ENCODE measurements at regions not wholly inside any gene's neighbourhood (a gene's known extent, or its start where the extent isn't known, plus 50 kb on each side); places are given as distances from the start of the nearest gene placed in this dataset.

DNA sequence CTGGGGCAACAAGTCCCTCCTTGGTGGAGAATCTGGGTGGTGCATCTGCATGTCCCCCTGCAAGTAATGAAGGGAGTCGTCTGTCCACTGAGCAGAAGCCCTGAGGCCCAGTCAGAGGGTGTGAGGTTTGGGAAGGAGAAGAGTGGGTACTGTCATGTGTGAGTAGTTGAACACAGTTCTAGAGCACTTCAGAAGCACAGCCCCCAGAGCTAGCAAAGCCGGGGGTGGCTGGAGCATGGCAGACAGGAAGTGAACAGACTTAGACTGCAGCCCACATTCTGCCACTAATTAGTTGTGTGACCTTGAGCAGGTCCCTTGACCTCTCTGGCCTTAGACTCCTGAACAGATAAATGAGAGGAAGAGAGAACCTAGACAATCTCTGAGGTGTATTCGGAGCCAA lies 207.6 kb downstream of the UACA start:
- no peak for DNase-seq

DNA sequence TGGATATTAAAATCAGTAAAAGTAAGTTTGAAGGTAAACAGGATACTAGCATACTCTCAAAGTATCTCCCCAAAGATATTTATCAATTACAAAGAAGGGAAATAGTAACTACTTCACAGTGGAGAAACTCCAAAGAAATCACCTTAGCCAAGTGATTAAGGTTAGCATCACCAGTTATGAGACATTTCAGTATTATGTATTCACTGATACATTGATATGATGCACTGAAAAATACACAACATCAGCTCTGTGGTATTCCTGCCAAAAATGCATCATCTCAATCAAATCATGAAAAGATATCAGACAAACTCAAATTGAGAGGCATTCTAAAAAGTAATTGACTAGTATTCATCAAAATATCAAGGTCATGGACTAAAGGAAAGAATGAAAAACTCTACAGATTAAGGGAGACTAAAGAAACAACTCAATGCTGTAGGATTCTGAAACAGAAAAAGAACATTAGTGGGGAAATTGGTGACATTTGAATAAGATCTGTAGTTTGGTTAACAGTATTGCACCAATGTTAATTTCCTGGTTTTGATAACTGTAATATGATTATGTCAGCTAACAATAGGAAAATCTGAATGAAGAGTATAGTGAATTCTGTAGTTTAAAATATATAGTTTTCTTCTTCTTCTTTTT lies 215.4 kb downstream of the UACA start:
- DNase-seq: no peak

DNA sequence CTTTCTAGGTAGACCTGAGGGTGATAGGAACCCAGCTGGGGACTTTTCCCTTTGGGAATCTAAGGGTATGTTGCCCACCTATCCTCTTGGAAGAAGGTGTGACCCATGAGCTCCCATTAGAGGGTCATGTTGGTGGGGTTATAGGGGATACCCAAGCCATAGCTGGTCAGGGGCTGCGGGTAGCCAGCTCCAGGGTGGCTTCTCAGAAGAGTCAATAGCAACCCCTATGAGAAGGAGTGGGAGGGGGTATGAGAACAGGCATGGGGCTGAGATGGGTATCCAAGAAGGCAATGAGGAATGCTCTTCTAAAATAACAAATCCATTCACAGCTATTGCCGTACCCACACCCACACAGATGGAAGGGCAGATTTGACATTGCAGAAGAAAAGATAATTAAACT lies 217.8 kb downstream of the UACA start:
- no peak for DNase-seq

DNA sequence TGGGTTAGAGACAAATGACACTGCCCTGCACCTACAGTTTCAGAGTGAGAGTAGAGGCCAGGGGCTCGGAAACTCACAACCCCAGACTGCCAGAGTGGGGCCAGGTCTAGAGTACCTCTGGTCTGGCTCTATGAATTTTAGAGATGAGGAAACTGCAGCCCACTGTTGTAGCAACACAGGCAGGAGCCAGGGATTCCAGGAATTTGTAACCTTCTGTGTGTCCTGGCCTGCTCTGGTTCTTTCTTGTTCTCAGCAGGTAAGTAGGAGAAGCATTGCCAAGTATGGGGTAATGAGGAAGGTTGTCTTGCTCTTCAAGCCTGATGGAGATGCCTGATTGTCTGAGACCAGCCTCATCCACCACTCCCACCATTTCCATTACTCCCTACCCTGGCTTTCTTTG lies 221.8 kb downstream of the UACA start:
- DNase-seq: no peak

DNA sequence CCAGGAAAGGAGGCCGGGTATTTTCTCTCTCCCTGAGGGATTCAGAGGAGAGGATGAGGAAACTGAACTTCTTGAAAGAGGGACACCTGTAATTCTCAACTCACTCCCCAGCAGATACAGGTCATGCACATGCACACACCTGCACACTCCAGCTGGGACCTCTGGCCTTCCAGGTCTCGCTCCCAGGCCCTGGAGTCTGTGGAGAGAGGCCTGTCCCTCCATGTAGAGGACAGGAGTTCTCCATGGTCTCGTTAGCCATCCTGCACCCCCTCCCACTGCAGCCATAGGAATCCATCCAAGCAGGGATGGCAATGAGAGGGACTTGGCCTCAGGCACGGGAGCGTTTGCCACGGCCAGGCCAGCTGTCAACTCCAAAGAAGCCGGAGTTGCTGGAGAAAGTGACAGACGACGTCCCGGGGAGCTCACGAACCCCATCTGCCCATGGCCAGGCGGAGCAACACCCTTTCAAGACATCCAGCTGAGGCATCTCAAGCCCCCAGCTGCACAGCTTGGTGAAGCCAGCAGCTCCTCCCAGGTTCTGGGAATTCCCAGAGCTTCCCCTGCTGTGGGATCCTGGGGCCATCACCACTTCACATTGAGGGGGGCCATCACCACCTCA lies 223.3 kb downstream of the UACA start:
- no peak for DNase-seq

DNA sequence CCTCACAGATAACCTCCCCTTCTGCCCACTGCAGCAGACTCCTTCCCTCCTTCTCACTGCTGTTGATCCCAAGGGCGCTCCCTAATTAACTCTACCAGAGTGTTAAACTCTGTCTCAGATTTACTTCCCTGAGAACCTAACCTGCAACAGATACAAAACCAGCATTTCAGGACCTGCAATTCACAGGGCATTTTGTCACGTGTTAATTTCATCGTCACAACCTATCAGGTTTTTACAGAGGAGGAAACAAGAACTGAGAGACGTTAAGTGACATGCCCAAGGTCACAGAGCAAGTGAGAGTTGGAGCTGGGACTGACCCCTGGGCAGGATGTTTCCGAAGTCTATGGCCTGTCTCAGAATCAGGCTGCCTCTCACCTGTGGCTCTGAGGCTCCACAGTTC lies 223.9 kb downstream of the UACA start:
- DNase-seq: no peak

DNA sequence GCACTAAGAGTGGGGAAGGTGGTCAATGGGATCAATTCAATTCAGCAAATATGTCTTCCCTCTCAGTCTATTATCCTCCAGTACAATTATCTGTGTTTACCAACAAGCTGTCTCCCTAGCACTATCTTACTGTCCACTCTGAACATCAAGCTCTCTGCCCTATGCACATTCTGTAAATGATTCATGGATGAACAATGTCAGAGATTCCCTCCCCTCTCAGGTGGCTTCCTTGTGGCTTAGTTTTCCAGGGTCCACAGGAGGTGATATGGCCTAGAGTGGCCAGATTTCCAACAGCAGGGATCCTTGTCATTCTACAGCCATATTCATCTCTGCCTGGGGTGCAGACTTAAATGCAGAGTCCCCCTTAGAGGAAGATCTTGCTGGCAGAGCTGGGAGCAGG lies 225.1 kb downstream of the UACA start:
- no peak for DNase-seq

DNA sequence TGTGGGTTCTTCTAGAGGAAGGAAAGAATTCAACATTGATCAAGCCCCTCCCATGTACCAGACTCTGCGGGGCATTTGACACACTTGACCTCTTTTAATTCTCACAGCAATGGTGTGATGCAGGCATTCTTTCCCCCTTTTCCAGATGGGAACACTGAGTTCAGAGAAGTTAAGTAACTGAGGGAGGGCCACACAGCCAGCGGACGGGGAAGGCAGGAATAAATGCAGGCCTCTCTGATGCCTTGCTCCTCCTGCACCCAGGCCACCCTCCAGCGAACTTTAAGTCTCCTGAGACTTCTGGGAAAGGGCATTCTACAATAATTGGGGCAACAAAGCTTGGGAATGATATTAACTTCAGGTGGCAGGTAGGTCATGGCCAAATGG lies 227.4 kb downstream of the UACA start:
- no peak for DNase-seq

DNA sequence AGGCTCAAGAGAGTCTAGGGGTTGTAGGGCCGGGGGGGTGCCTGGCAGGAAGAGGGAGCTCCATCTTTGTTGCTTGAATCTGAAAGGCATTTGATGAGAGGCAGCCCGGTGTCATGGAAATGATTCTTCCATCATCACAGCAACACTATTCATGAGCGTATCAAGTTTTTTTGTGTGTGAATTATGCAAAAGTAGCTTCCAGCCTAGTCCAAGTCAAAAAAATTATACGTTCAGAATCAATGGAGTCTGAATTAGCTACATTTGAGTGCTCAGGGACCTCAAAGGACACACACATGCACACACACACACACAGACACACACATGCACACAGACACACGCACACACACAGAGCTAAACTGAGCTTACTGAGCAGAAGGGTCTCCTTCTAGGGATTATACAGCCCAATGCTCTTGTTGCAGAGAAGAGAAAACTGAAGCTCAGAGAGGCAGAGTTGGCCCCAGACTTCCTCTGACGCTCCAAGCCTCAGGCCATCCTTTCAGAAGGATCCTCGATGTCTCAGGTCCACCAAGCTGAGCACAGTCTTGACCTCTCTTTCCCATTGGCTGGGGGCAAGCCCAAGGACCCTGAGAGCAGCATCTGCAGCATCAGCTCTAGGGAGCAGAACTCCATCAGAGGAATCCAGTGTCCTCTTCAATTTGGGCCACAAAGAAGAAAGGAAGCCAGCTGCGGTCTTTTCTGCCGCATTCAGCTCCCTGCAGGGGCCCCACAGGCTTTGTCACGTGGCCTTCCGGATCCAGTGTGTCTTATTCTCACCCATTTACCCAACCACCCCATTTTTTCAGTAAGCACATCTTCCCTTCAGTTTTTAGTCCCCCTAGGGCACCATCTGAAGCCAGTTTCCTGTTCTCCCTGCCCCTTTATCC lies 228.0 kb downstream of the UACA start:
- no peak for DNase-seq

DNA sequence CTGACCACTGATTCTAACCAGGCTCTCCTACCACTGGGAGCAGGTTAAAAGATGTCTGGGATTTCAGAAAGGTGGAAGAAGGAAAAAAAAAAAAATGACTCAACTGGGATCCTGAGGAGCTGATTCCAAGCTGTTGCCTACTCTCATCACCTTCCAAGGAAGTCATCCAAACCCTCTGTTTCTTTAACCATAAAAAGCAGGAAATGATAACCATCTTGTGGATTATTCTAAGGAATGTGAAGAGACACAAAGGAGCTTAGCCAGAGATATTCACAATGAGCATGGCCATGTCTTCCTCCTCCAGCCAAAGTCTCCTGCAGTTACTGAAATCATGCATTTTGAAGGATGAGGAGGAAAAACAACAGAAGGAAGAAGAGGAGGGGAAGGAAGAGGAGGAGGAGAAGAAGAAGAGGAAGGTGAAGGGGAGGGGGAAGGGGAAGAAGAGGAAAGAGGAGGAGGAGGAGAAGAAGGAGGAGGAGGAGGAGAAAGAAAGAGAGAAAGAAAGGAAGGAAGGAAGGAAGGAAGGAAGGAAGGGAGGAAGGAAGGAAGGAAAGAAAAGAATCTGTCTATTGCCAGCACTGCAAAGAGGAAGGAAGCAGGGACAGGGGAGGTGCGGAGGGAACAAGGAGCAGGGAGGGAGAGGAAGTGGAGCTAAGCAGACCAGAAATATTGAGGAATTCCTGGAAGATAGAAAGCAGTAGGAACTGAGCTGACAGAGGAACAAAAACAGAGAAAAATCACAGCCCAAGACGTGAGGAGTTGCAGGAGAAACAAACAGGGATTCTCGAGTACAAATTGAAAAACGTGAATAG lies 229.2 kb downstream of the UACA start:
- DNase-seq: no peak

DNA sequence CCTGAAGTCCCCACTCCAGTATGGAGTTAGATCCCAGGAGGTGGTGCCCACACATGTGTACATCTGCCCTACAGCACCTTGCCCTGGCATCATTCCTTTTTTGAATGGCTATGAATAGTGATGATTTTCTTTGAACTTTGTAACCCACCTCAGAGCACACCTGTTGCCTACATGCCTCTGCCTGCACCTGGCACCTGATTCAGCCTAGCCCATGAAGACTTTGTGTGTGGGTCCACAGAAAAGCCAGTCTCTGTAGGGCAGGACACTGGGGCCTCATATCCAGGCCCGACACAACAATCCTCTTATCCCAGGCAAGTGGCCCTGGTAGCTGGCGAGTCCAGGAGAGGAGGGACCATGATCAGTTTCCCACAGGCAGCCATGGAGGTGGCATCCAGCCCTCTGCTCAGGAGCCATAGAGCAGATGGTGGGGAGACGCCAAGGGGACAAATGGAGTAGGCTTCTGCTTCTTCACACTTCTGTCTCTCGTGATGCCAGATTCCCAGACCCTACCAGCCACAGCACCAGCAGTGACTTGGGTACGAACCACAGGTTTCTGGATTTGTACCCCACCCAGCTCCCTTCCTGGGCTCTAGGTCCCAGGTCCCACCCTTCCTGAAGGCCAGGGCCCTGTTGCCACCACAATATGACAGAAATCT lies 230.7 kb downstream of the UACA start:
- DNase-seq: no peak

DNA sequence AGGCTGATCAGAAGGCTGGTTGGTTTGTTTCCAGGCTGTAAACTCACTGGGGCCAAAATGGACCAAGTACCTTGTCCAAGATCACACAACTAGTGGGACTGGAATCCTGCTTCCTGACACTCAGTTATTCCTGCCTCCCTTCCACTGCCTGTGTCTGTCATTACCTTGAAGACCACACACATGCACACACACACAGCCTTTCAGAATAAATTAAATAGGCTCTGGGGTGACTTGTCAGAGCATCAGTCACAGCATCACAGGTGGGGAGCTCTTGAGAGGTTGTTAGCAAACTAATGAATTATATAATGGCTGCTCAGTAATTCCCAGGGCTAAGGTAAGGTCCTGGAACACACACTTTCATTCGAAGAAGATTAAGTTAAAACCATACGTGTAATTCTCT lies 231.8 kb downstream of the UACA start:
- no peak for DNase-seq

DNA sequence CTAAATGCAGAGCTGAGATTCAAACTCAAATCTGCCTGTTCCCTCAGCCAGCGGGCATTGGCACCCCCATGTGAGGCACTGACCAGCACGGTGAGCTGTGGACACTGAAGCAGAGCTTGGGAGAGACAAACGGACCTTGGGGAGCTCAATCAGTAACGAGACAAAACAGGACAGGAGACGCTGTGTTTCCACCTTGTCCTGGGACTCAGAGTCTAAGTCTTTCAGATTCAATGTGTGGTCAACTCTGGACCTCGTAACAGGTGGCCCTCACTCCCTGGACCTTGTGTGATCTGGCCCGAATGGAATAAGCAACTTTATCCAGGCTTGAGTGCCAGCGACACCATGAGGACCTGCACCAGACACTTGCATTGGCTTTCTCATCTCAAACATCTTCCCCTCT lies 232.5 kb downstream of the UACA start:
- no peak for DNase-seq

DNA sequence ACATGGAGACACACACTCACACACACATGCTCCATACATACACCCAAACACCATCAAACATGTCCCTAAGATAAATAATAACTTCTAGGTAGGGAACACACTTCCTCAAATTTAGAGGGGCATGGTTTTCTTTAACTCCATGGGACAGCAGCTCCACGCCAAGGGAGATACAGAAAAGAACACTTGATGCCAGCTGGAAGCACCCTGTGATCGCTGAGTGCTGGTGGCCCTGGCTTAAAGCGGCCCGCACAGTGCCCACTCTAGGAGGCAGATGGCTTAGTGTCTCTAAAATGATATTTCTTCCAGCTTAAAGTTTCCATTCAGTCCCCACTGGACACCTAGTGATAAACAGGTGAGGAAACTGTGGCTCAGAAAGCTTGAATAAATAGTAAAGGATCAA lies 232.9 kb downstream of the UACA start:
- no peak for DNase-seq

DNA sequence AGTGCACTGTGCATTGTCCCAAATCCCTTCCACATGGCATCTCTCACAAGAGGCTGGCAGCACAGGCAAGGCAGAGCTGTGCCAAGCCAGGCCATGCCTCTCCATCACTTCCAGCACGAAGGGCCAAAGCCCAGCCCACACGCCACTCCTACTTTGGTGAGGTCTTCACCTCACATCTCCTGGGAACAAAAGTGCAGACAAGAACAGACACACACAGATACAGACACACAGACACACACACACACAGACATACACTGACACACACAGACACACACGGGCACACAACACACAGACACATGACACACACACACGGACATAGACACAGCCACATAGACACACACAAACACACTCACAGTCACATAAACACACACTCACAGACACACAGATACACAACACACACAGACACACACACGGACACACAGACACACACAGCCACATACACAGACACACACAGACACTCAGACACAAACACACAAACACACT lies 233.3 kb downstream of the UACA start:
- DNase-seq: peak in 1 of 14 donors; percentile 15

DNA sequence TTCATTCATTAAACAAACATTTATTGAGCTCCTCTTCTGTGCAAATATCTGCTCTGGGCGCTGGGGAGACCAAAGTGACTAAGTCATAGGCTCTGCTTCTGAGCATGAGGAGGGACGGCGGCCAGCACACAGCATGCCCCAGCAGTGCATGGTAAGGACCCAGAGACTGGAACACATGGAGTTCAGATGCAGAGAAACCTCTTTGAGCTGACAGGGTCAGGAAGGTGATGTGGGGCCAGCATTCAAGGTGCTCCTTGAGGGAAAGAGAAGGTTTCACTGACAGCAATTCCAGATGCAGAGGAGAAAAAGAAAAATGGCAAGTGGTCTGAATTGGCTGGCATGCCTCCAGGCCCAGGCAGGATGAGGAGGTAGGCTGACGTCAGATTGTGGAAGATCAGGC lies 234.5 kb downstream of the UACA start:
- no peak for DNase-seq

DNA sequence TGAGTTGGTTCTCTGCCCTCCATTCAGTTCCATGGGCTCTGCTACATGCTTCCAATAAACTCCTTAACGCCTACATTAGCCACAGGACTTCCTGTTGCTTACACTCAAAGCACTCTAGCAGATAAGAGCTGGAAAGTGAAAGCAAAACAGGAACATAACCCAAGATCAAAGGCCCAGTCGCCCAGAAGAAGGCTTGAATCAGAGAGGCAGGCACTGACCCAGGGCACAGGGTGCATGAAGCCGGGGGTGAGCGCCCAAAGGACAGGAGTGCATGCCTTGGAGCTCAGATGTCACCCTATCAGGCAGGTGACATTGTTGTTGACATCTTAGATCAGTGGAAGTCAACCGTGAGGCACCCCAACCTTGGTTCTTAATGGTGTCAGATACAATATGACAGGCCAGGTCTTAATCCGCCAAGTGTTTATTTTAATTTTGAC lies 235.1 kb downstream of the UACA start:
- no peak for DNase-seq

DNA sequence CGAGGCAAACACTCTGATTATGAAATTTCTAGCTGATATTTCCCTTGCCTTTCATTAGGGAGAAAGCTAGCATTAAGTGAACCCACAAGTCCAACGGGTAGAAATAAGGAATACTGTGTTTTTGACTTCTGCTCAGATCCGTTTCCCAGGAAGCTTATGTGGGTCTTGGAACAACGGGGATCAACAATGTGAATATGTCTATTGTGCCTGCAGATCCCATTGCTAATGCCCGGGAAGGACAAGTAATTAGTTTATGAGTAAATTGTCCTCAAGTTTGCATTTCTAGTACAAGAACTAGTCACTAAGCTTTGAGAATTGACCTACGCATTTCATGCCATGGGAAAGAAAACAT lies 236.4 kb downstream of the UACA start:
- DNase-seq: no peak

DNA sequence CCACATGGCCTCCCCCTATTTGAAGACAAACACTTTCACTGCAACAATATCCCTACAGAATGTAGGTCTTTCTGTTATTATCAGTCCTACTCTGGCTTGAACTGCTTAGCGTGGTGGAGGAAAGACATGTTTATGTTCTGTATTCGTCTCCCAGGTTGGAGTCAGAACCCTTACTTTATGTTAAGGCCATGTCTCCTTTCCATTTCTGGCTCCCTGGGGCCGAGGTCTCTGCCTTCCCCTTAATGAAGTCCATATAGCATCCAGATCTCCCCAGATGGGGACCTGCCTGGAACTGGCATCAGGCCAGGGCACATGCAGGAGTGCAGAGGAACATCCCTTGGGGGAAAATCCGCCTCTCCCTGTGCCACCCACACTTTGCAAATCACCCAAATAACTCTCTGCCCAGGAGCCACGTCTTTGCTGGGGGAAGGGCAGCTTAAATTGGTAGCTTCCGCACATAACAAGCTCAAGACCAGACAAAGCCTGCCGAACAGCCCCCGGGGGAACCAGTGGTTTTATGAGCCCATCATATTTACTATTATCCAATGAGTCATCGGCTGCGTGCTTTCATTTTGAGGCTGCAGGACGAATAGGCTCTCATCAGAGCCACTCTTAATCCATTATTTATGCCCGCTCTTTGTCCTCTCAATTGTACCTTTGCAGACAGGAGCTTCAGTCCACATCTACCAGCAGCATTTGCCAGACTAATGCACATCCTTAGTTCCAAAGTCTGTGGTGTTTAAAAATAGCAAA lies 237.0 kb downstream of the UACA start:
- no peak for DNase-seq

DNA sequence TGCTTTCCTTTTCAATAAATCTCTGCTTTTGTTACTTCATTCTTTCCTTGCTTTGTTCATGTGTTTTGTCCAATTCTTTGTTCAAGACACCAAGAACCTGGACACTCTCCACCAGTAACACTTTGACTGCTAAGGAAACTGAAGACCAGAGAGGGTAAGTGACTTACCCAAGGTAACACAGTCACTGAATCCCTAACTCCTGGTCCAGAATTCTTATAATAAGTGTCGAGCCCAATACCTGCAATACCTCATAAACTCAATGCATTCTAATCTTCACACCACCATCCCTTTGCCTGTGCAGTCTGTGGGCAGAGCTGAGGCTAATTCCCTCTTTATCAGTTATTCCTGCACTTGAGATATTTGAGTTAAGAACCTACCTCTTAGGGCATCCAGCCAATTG lies 237.8 kb downstream of the UACA start:
- DNase-seq: no peak

DNA sequence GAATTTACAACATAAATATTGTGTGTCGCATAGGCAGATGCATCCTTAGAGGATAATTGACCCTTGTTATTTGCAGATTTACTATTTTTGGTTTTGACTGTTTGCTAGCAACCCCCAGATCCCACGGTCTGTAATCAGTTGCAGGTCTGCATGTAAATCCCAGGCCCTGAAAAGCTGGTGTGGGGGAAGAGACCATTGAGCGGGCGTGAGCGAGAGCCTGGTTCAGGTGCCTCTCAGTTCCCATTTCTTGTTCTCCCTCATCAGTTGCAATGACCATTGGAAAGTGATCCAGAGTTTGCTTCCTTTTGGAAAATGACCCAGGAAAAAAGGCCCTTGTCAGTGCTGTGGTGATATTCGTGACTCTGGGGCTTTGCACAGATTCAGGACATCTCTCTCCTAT lies 238.9 kb downstream of the UACA start:
- DNase-seq: no peak

DNA sequence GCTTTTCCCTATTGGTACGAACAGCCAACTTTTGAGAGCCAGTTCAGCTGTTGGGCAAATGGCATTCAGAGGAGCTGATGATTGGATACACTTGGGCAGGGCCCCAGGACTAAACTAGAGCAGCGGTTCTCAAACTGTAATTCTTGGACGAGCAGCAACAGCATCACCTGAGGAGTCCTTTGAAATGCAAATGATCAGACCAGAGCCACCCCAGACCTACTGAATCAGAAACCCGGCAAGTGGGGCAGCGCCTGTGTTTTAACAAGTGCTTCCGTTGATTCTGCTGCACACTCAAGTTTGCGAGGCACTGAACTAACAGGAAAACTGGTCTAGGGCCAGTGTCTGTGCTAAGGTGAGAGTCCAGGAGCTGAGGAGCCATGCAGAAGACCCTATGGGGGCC lies 239.7 kb downstream of the UACA start:
- no peak for DNase-seq

All from C1 segment of cervical spinal cord (tissue), 14 donors.